ENCODE measurements at regions not wholly inside any gene's neighbourhood (a gene's known extent, or its start where the extent isn't known, plus 50 kb on each side); places are given as distances from the start of the nearest gene placed in this dataset.

- Histone ChIP-seq H3K36me3 (ENCODE audit: control insufficient read depth, insufficient read depth, low read length) (no peaks in the 10 kb centered on the region), H3K79me2 (ENCODE audit: control insufficient read depth, insufficient read depth, low read length) (no peaks in the 10 kb centered on the region), H3K23ac (ENCODE audit: low read length) (no peak overlapping the region), H3K56ac (ENCODE audit: low read length) (no peak overlapping the region), H2BK15ac (replicated peaks; ENCODE audit: low read depth) (no peak overlapping the region), H3K9ac (ENCODE audit: low read length) (no peak overlapping the region), H3K79me1 (ENCODE audit: low read length) (no peaks in the 10 kb centered on the region), H2BK120ac (ENCODE audit: low read depth, low read length) (no peak overlapping the region), H4K5ac (ENCODE audit: low read length) (no peak overlapping the region), H2BK5ac (ENCODE audit: low read length) (no peak overlapping the region), H3K4me1 (ENCODE audit: control insufficient read depth, low read depth, low read length) (no peaks in the 10 kb centered on the region), H3K27ac (ENCODE audit: low read depth, low read length) (no peak overlapping the region), H3K27me3 (ENCODE audit: insufficient read depth, low read length, poor library complexity) (no peaks in the 10 kb centered on the region), H3K4ac (ENCODE audit: low read depth, low read length) (no peak overlapping the region), H2AK5ac (ENCODE audit: low read length) (no peak overlapping the region), H3K4me2 (ENCODE audit: low read length) (no peak overlapping the region), H3K18ac (ENCODE audit: low read length) (no peak overlapping the region), H4K8ac (ENCODE audit: low read depth, low read length) (no peak overlapping the region), H3K4me3 (ENCODE audit: low read length) (no peak overlapping the region)
- no peak for DNase-seq
- no CpG with 5 or more reads among the region's 6 CpGs for WGBS (ENCODE audit: extremely low coverage, insufficient coverage, low lambda C conversion rate)
These were observed 156.3 kb downstream of the CYSLTR2 start for GRCh38 chr13:48810013-48810412.

GRCh38 chr13:48813518-48813917 lies 159.8 kb downstream of the CYSLTR2 start:
- Histone ChIP-seq H3K79me2 (ENCODE audit: control insufficient read depth, insufficient read depth, low read length) (no peaks in the 10 kb centered on the region), H2BK15ac (replicated peaks; ENCODE audit: low read depth) (no peak overlapping the region), H2BK5ac (ENCODE audit: low read length) (no peak overlapping the region), H3K56ac (ENCODE audit: low read length) (no peak overlapping the region), H3K23ac (ENCODE audit: low read length) (no peak overlapping the region), H4K8ac (ENCODE audit: low read depth, low read length) (no peak overlapping the region), H3K4ac (ENCODE audit: low read depth, low read length) (no peak overlapping the region), H3K18ac (ENCODE audit: low read length) (no peak overlapping the region), H3K4me3 (ENCODE audit: low read length) (no peak overlapping the region), H3K4me1 (ENCODE audit: control insufficient read depth, low read depth, low read length) (no peaks in the 10 kb centered on the region), H3K79me1 (ENCODE audit: low read length) (no peaks in the 10 kb centered on the region), H3K4me2 (ENCODE audit: low read length) (no peak overlapping the region), H2AK5ac (ENCODE audit: low read length) (no peak overlapping the region), H3K27me3 (ENCODE audit: insufficient read depth, low read length, poor library complexity) (no peaks in the 10 kb centered on the region), H3K27ac (ENCODE audit: low read depth, low read length) (no peak overlapping the region), H3K9ac (ENCODE audit: low read length) (no peak overlapping the region), H3K36me3 (ENCODE audit: control insufficient read depth, insufficient read depth, low read length) (no peaks in the 10 kb centered on the region), H4K5ac (ENCODE audit: low read length) (no peak overlapping the region), H2BK120ac (ENCODE audit: low read depth, low read length) (no peak overlapping the region)
- no CpG with 5 or more reads among the region's 5 CpGs for WGBS (ENCODE audit: extremely low coverage, insufficient coverage, low lambda C conversion rate)
- no peak for DNase-seq

GRCh38 chr13:48816700-48817099 lies 159.0 kb upstream of the FNDC3A start:
- H2BK15ac ChIP-seq (replicated peaks; ENCODE audit: low read depth): no peak overlapping the region
- H3K4me3 ChIP-seq (ENCODE audit: low read length): no peak overlapping the region
- no peaks in the 10 kb centered on the region for H3K79me1 ChIP-seq (ENCODE audit: low read length)
- H3K18ac ChIP-seq (ENCODE audit: low read length): no peak overlapping the region
- H4K5ac ChIP-seq (ENCODE audit: low read length): no peak overlapping the region
- no peak overlapping the region for H3K56ac ChIP-seq (ENCODE audit: low read length)
- H3K4ac ChIP-seq (ENCODE audit: low read depth, low read length): no peak overlapping the region
- no peak overlapping the region for H4K8ac ChIP-seq (ENCODE audit: low read depth, low read length)
- no peaks in the 10 kb centered on the region for H3K27me3 ChIP-seq (ENCODE audit: insufficient read depth, low read length, poor library complexity)
- no peak overlapping the region for H2BK5ac ChIP-seq (ENCODE audit: low read length)
- no peak overlapping the region for H2AK5ac ChIP-seq (ENCODE audit: low read length)
- H3K27ac ChIP-seq (ENCODE audit: low read depth, low read length): no peak overlapping the region
- no peaks in the 10 kb centered on the region for H3K79me2 ChIP-seq (ENCODE audit: control insufficient read depth, insufficient read depth, low read length)
- no CpG with 5 or more reads among the region's 2 CpGs for WGBS (ENCODE audit: extremely low coverage, insufficient coverage, low lambda C conversion rate)
- no peak overlapping the region for H2BK120ac ChIP-seq (ENCODE audit: low read depth, low read length)
- no peaks in the 10 kb centered on the region for H3K4me1 ChIP-seq (ENCODE audit: control insufficient read depth, low read depth, low read length)
- H3K9ac ChIP-seq (ENCODE audit: low read length): no peak overlapping the region
- H3K4me2 ChIP-seq (ENCODE audit: low read length): no peak overlapping the region
- H3K23ac ChIP-seq (ENCODE audit: low read length): no peak overlapping the region
- no peak for DNase-seq
- H3K36me3 ChIP-seq (ENCODE audit: control insufficient read depth, insufficient read depth, low read length): no peaks in the 10 kb centered on the region

GRCh38 chr13:48817166-48817802 lies 158.4 kb upstream of the FNDC3A start:
- Histone ChIP-seq H3K27ac (ENCODE audit: low read depth, low read length) (no peak overlapping the region), H2BK120ac (ENCODE audit: low read depth, low read length) (no peak overlapping the region), H4K8ac (ENCODE audit: low read depth, low read length) (no peak overlapping the region), H3K23ac (ENCODE audit: low read length) (no peak overlapping the region), H2BK15ac (replicated peaks; ENCODE audit: low read depth) (no peak overlapping the region), H3K27me3 (ENCODE audit: insufficient read depth, low read length, poor library complexity) (no peaks in the 10 kb centered on the region), H3K9ac (ENCODE audit: low read length) (no peak overlapping the region), H3K79me1 (ENCODE audit: low read length) (no peaks in the 10 kb centered on the region), H3K56ac (ENCODE audit: low read length) (no peak overlapping the region), H2BK5ac (ENCODE audit: low read length) (no peak overlapping the region), H4K5ac (ENCODE audit: low read length) (no peak overlapping the region), H3K79me2 (ENCODE audit: control insufficient read depth, insufficient read depth, low read length) (no peaks in the 10 kb centered on the region), H3K4ac (ENCODE audit: low read depth, low read length) (no peak overlapping the region), H3K18ac (ENCODE audit: low read length) (no peak overlapping the region), H3K4me2 (ENCODE audit: low read length) (no peak overlapping the region), H3K4me3 (ENCODE audit: low read length) (no peak overlapping the region), H3K4me1 (ENCODE audit: control insufficient read depth, low read depth, low read length) (no peaks in the 10 kb centered on the region), H2AK5ac (ENCODE audit: low read length) (no peak overlapping the region), H3K36me3 (ENCODE audit: control insufficient read depth, insufficient read depth, low read length) (no peaks in the 10 kb centered on the region)
- 100% methylated on average over 1 of the region's 5 CpGs for WGBS (ENCODE audit: extremely low coverage, insufficient coverage, low lambda C conversion rate)
- DNase-seq: no peak

- H3K27me3 ChIP-seq (ENCODE audit: insufficient read depth, low read length, poor library complexity): no peaks in the 10 kb centered on the region
- H2BK120ac ChIP-seq (ENCODE audit: low read depth, low read length): no peak overlapping the region
- no peaks in the 10 kb centered on the region for H3K36me3 ChIP-seq (ENCODE audit: control insufficient read depth, insufficient read depth, low read length)
- 100% methylated on average over 1 of the region's 3 CpGs for whole genome bisulfite sequencing (ENCODE audit: extremely low coverage, insufficient coverage, low lambda C conversion rate)
- no peaks in the 10 kb centered on the region for H3K4me1 ChIP-seq (ENCODE audit: control insufficient read depth, low read depth, low read length)
- no peak overlapping the region for H3K4me3 ChIP-seq (ENCODE audit: low read length)
- no peak overlapping the region for H2BK15ac ChIP-seq (replicated peaks; ENCODE audit: low read depth)
- H3K9ac ChIP-seq (ENCODE audit: low read length): no peak overlapping the region
- H3K79me1 ChIP-seq (ENCODE audit: low read length): no peaks in the 10 kb centered on the region
- no peak overlapping the region for H3K4me2 ChIP-seq (ENCODE audit: low read length)
- no peak overlapping the region for H2AK5ac ChIP-seq (ENCODE audit: low read length)
- H4K8ac ChIP-seq (ENCODE audit: low read depth, low read length): no peak overlapping the region
- H3K56ac ChIP-seq (ENCODE audit: low read length): no peak overlapping the region
- H3K4ac ChIP-seq (ENCODE audit: low read depth, low read length): no peak overlapping the region
- no peak overlapping the region for H3K18ac ChIP-seq (ENCODE audit: low read length)
- no peak overlapping the region for H3K23ac ChIP-seq (ENCODE audit: low read length)
- H3K27ac ChIP-seq (ENCODE audit: low read depth, low read length): no peak overlapping the region
- H4K5ac ChIP-seq (ENCODE audit: low read length): no peak overlapping the region
- H2BK5ac ChIP-seq (ENCODE audit: low read length): no peak overlapping the region
- H3K79me2 ChIP-seq (ENCODE audit: control insufficient read depth, insufficient read depth, low read length): no peaks in the 10 kb centered on the region
- peak; percentile 18 for DNase-seq
These were observed 157.0 kb upstream of the FNDC3A start for GRCh38 chr13:48818495-48819356.
